GM12892 (cell line): ENCODE measurements at regions not wholly inside any gene's neighbourhood (a gene's known extent, or its start where the extent isn't known, plus 50 kb on each side); places are given as distances from the start of the nearest gene placed in this dataset.

Source experiments
- POLR2A ChIP-seq: IDR thresholded peaks from 2 replicates; pipeline ENCODE4 v1.6.1; 2011; ENCODE audit warnings: low read depth, low read length, control low read depth
- TAF1 ChIP-seq: IDR thresholded peaks from 2 replicates; pipeline ENCODE4 v1.6.1; 2011; ENCODE audit warnings: low read depth, mild to moderate bottlenecking, control low read depth, low read length, borderline replicate concordance

DNA sequence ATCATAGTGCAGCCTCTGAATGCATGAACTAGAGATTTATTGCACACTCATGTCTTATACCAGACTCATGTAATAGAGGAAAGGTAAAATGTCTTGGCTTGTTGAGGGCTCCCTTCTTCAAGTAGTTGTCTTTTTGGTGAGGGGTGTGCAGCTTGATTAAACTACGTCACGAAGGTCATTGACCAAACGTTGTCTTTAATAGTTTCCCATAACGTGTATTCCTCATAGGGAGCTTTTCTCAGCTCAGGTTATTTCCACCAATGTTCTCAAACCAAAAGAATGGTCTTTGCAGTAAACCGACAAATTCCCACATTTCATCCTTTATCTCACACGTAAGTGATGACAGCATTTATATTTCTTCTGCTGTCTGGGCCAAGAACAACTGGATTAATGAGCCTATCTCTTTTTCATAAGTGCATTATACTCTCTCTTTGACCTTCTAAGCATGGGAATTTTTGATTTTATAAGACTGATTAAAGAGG, 547.7 kb upstream of the ZEB2 start:
- TF ChIP-seq POLR2A (no peak), TAF1 (no peak)
